D721Med (cell line): ENCODE measurements at regions not wholly inside any gene's neighbourhood (a gene's known extent, or its start where the extent isn't known, plus 50 kb on each side); places are given as distances from the start of the nearest gene placed in this dataset.

Experiments
- DNase-seq: peaks from one replicate; pipeline ENCODE4 v3.0.0; 2011; ENCODE audit warnings: low spot score; ENCODE audit not compliant: insufficient read length
- FAIRE-seq: peaks from 2 replicates; lab custom pipeline; 2011; peaks lifted over from hg19 to GRCh38; lab: Jason Lieb, UNC
- CTCF ChIP-seq: IDR thresholded peaks from 2 replicates; pipeline ENCODE4 v1.5.1; 2012; ENCODE audit warnings: mild to moderate bottlenecking, control low read depth; ENCODE audit not compliant: insufficient read depth; ENCODE audit errors: missing control alignments

DNA sequence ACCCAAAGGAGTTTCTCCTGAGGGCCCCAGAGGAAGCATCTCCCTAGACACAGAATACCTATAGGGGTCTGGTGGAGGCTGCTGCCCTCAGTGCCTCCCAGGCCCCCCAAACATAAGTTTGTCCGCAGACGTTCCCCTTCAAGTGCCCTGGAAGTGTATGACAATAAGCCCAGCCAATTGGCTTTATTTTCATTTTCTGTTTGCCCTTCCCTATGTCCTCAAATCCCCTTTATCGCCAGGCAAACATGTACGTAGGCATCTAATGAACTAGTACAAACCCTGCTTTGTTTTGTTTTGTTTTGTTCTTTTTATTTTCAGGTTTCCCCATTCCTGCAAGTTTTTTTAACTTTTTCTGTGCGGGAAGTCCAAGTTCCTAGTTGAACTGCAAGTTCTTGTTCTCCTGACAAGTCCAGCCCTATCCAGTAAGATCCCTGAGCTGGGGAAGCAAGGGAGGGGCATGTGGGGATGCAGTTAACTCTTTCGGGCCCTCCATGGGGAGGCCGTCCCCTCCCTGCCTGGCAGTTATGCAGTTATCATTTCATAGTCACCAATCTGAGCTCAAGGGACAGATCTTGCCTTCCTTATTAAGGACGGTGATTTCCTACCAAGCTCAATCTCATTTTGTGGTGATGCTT lies 141.9 kb downstream of the KCNA5 start:
- FAIRE-seq (no peak), DNase-seq (no peak)

DNA sequence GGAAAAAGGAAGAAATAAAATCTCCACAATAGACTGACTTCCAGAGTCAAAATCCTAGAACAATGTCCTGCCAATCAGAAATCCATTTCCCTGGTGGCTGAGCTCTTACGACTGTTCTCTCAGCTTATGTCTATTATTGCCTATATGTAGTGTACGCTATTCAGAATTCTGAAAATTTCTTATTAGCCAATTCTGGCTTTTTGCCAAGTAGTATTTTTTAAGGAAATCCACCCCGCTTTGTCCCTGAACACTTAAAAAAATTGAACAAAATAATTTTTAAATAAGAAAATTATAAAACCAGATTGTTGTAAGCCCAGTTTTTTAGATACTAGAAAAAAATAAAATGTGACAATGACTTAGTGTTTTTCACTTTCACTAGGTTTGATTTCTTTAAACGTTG lies 143.0 kb downstream of the KCNA5 start:
- no peak for TF ChIP-seq CTCF
- DNase-seq: no peak
- no peak for FAIRE-seq

More for the DNA sequence above, 141.9 kb downstream of the KCNA5 start:
- no peak for TF ChIP-seq CTCF

- FAIRE-seq: no peak
- no peak for TF ChIP-seq CTCF
- DNase-seq: no peak
Measured at GRCh38 chr12:5187136-5187535, 143.5 kb downstream of the KCNA5 start.

DNA sequence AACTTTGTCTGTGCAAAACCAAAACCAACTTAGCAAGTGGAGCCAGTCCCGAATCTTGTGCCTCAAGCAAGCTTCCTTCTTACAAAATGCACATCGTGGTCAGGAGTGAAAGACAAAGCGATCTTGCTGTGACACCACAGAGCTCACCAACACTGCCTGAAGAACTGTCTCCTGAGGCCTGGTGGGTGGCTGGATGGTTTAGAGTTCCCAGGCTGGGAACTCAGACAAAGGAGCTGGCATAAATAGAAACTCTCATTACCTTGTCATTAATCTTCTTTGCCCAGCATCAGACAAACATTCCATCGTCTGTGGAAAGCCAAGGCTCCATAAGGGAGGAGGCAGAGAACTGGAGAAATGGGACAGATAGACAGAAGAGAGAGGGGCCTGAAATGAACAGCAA lies 144.8 kb downstream of the KCNA5 start:
- DNase-seq (no peak), FAIRE-seq (no peak)
- TF ChIP-seq CTCF: no peak

GRCh38 chr12:5189173-5189572 lies 145.5 kb downstream of the KCNA5 start:
- FAIRE-seq (no peak), DNase-seq (no peak)
- TF ChIP-seq CTCF: no peak

GRCh38 chr12:5191803-5192538 lies 148.3 kb downstream of the KCNA5 start:
- no peak for TF ChIP-seq CTCF
- DNase-seq (no peak), FAIRE-seq (no peak)

DNA sequence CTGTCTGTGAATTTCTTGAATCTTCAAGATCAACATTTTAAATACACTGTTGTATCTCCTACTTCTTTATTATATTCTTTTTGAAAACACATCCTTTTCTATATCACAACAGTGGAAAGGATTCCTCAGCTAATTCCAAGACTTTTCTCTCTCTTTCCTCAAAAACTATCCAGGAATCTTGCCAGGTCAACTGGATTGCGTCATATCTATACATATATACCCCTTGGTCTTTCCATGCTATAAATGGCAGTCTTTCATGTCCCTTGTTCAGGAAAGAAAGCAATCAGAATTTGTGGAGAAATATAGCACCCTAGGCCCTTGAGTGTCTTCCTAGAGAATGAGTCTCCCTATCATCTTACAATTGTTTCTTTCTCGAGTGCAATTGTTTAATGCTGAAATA lies 149.0 kb downstream of the KCNA5 start:
- DNase-seq (no peak), FAIRE-seq (no peak)
- TF ChIP-seq CTCF: no peak
